ENCODE measurements at regions not wholly inside any gene's neighbourhood (a gene's known extent, or its start where the extent isn't known, plus 50 kb on each side); places are given as distances from the start of the nearest gene placed in this dataset.

GRCh38 chr20:39602649-39603048 lies 640.5 kb downstream of the DHX35 start:
- DNase-seq = no peak

- DNase-seq = no peak
Observed at GRCh38 chr20:39600871-39601270, 638.7 kb downstream of the DHX35 start.

DNA sequence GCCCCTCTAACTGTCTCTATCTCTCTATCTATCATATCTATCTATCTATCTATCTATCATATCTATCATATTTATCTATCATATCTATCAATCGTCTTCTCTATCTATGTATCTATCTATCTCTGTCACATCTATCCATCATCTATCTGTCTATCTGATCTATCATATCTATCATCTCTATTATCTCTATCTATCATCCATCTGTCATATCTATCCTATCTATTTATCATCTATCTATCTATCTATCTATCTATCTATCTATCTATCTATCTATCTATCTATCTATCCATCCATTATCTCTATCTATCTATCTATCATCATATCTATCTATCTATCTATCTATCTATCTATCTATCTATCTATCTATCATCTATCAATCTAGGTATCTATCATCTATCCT lies 638.0 kb downstream of the DHX35 start:
- DNase-seq = no peak

DNA sequence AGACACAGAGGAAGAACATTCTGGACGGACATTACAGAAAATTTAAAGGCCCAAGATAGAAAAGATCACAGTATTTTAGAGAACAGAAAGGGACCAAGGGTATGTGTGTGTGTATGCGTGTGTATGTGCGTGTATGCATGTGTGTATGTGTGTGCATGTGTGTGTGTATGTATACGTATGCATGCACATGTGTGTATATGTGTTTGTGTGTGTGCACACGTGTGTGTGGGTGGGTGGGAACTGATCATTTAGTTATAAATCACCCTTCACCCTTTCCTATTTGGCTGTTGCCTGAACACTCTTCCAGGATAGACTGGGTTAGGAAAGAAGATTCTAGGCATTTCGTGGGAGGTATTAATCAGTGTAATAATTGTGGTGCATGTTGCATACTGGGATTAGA lies 634.4 kb downstream of the DHX35 start:
- DNase-seq = no peak

DNA sequence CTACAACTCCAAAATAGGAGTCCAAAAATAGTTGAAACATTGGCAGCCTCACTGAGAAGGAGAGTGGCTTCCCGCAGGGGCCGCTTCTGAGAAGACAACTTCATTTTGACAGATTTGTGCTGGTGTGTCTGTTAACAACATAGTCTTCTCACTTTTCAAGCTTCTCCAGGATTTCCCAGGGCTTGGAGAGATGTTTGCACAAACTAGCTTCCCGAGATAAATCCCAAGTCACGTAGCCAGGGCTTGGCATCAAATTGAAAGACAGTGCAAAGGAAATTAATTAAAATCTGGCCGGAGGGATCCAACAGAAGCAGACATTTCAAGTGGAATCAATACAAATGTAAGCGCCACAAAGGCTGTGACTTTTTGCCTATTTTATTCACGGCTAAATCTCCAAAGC lies 630.2 kb downstream of the DHX35 start:
- DNase-seq = no peak

- DNase-seq = no peak
Observed at GRCh38 chr20:39588148-39588757, 626.1 kb downstream of the DHX35 start.

DNA sequence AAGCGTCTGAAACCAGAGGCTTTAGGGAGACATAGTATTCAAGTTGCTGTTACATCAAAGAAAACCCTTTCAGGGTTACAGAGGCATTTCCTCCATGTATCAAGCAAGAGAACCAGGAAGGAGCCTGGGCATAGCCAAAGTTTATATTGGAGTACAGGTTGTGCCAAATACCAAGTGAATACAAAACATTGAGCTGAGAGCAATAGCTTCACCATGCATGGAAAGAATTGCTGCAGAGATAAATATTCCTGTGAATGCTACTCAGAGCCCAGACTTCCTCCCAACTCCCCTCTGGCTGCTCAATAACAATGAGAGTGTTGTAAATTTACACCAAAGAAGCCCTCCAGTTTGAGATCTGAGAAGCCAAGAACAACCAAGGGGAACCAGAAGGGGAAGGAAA lies 618.9 kb downstream of the DHX35 start:
- no peak for DNase-seq

- DNase-seq = no peak
Observed at GRCh38 chr20:39576771-39577170, 614.6 kb downstream of the DHX35 start.

GRCh38 chr20:39574061-39574460 lies 611.9 kb downstream of the DHX35 start:
- DNase-seq = no peak

GRCh38 chr20:39571171-39571570 lies 609.0 kb downstream of the DHX35 start:
- no peak for DNase-seq

DNA sequence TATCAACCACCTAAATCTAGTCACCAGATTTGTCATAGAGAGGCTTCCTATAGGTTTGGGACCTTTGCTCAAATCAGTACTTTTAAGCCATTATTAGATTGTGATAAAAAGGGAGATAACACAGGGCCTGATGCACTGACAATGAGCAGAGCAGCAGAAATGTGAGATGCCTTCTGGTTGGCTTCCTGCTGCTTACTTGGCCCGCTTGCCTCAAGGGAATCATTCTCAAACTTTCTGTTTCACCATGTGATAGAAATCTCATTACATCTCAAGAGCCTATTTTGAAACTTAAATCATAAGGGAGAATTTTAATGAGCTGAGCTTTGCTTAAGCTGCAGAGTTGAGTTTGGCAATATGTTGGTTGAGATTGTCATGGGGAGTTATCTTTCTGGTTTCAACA lies 606.0 kb downstream of the DHX35 start:
- DNase-seq = no peak

- DNase-seq = no peak
Observed at GRCh38 chr20:39563349-39563748, 601.2 kb downstream of the DHX35 start.

DNA sequence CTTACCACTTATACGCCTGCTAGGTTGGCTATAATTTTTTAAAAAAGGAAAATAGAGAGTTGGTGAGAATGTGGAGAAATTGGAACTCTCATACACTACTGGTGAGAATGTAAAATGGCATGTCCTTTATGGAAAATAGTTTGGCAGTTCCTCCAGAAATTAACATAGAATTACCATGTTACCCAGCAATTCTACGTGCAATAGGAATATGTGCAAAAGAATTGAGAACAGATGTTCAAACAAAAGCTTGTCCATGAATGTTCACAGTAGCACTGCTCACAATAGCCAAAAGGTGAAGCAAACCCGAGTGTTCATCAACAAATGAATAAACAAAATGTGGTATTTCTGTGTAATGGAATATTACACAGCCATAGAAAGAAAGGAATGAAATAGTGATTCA lies 592.2 kb downstream of the DHX35 start:
- no peak for DNase-seq

DNA sequence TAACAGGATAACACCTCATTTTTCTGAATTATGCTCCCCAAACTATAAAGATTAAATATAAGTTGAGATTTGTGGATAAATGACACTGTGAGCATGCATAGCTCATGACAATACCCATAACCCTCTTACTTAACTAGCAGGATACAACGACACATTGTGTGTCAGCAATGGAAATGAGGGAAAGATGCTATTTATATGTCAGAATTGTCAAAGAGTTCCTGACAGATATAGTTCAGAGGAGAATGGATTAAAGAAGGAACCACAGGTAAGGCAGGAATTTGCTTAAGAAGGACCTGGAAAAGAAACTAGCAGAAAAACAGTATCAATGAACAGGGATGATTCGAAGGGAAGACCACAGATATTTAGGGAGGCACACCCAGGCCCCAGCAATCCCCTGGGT lies 591.0 kb downstream of the DHX35 start:
- DNase-seq = no peak

DNA sequence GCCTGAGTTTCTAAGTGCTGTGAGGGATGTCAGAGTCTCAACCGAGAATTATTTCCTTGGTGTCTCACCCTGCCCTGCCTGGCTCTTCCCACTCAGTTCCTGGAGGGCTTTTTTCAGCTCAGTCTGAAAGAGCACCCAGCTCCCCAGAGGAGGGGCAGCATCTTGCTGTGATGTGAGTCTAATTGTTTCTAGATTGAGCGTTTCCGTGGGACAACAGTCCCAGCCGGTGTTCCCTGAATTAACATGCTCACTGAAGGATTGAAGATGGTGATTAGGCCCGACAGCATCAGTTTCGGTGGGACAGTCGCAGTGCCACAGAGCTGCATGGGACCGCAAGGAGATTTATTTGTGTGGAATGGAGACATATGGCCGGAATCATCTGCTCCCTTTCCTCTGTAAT lies 587.6 kb downstream of the DHX35 start:
- no peak for DNase-seq

DNA sequence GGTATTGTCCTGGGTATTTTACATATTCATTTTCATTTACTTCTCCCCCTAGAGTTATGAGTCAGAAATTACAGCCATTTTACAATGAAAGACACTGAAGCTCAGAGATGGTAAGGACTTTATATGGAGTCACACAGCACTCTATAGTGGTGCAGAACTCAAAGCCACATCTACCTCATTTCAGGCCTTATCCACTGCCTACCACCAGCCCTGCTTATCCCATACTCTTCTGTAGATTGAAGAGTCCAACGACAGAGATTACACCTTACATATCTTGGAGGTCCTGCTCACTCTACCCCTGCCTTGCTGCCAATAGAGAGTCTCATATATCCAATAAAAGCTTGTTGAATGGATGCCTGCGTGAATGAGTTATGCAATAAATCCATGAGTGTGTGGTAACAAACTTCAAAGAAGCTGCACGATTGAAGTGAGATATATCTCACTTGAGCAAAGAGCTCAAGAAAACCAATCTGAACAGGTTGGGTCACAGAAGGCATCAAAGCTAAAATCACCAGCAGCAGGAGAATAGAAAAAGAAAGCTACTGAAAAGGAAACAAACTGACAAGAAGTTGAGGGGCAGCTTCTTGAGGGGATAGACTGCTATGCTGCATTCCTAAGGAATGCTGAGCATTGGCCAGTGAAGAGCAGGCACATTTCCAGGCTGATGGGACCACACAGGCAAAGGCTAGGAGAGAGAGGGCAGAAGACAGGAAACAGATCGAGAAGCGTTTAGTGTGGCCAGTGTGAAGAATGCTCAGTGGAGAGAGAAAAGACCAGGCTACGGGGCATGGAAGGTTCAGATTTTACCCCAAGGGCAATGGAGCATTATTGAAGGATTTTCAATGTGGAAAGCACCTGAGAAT lies 585.6 kb downstream of the DHX35 start:
- no peak for DNase-seq

DNA sequence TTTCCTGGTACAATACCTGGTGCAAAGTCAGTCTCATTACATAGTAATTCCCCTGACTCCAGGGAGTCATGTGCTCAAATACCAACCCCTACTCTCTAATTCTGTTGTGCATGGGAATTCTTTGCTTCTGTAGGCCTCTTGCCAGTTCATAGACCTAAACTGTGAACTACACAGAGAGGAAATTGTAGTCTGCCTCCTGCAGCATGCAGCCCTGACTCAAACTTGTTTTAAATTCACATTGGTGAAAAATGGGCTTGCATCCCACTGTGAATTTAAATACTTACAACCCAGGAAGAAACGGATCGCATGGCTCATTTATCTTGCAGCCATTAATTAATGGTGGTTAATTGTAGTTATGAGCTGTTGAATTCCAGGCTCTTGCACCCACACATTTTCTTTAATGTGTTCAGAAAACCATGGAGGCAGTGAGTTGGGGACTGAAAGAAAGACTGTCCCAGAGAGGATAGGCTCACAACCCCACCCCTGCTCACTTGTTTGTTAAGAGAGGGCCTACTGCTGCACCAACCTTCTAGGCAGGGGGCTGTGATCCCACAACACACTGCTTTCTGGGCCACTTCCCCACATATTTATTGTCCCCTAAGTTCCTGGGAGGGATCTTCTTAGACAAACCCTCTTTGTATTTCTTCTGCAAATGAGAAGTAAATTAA lies 579.1 kb downstream of the DHX35 start:
- no peak for DNase-seq

- no peak for DNase-seq
Observed at GRCh38 chr20:39538317-39538716, 576.2 kb downstream of the DHX35 start.

DNA sequence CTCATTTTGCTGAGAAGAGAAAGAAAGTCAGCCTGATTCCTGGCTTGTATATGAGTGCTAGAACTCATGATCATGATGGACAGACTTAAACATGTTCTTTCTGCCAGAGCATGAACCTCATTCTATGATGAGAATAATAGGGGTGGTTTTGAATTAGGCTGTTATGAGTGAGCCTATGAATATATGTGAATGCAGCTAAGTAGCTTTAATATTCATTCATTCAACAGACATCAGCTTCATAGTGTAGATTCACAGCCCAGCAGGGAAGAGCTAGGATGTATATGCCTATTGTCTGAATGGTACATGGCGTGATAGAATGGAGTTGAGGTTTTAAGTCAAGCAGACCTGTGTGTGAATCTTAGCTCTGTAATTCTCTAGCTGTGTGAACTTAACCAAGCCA lies 573.2 kb downstream of the DHX35 start:
- DNase-seq = no peak

DNA sequence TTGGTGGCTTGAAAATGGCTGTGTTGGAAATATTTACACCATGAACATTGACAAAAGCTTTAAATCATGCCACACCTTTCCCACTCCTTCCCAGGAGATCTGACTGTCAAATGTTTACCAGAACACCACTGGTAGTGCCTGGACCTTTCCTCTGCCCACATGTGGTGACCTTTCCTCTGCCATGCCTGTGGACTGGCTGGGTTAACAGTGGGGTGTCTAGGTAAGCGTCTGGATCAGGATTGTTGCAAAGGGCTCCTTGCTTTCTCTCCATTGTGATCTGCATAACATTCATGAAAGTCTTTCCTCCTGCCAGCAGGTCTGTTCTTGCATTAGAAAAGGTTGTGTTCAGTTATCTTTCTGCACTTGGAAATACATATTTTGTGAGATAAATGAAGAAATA lies 572.7 kb downstream of the DHX35 start:
- no peak for DNase-seq

DNA sequence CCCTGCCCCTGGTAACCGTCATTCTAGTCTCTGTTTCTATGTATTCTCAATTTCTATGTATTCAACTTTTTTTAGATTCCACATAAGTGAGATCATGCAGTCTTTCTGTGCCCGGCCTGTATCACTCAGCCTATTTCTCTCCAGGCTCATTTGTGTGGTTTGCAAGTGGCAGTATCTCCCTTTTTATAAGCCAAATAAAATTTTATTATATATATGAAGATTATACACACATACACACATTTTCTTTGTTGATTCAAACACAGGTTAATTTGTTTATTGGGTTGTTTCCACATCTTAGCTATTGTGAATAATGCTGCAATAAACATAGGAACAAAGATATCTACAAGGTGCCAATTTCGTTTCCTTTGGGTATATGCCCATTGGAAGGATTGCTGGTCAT lies 571.7 kb downstream of the DHX35 start:
- DNase-seq = no peak

DNA sequence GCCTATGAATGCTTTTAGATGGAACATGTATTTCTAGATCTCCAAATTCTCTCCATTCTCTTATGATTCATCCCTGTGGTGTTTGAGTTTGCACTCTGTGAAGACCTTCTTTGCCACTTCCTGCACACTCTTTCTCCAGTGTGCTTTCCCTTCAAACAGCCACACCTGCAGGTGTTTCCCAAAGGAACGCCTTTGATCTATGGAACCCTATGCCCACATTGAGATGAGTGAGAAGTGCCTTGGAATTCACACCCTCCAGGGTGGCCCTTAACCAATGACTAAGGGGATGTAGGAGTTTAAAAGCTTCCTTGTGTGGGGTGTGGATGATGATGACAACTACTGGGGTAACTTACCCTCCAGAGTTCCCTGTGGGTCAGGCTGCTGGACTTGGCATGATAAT lies 570.1 kb downstream of the DHX35 start:
- no peak for DNase-seq

DNA sequence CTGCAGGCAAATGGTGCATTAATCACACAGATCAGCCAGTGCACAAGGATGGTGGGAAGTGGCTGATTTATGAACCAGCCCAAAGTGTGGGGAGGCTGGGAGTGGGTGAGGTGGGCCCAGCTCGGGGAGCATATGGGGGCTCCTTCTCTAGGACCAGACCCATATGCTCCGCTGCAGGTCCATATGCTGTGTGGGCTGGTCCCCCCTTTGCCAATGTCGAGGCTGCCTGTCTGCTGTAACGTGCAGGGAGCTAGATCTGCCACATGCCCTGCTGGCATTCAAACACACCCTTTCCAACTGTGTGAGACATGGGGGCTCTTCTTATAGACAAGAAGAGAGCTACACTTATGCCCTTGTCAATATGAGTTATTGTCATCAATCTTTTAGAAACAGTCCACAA lies 566.3 kb downstream of the DHX35 start:
- DNase-seq = no peak

DNA sequence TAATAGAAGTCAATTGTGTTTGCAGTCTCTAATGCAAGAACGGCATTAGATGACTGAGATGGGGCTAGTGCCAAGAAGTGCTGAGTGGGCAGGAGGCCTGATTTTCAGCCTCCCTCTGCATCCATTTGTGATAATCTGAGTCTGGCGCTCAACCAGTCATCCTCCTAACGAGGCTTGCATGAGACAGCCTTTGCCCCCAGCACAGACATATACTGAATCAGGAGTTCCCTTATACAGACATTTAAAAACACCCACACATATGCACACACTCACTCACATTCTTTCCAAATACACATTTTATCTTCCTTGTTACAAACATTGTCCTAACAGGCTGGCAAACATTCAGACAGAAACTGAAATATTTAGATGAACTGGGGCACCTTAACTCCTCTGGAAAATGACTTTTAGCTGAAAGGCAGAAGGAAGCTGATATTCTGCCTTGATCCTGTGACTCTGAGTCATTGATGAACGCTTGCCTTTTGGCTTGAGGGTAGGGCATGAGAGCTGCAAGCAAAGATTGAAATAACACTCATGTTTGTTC lies 562.3 kb downstream of the DHX35 start:
- DNase-seq = no peak
